ENCODE measurements at regions not wholly inside any gene's neighbourhood (a gene's known extent, or its start where the extent isn't known, plus 50 kb on each side); places are given as distances from the start of the nearest gene placed in this dataset.

DNA sequence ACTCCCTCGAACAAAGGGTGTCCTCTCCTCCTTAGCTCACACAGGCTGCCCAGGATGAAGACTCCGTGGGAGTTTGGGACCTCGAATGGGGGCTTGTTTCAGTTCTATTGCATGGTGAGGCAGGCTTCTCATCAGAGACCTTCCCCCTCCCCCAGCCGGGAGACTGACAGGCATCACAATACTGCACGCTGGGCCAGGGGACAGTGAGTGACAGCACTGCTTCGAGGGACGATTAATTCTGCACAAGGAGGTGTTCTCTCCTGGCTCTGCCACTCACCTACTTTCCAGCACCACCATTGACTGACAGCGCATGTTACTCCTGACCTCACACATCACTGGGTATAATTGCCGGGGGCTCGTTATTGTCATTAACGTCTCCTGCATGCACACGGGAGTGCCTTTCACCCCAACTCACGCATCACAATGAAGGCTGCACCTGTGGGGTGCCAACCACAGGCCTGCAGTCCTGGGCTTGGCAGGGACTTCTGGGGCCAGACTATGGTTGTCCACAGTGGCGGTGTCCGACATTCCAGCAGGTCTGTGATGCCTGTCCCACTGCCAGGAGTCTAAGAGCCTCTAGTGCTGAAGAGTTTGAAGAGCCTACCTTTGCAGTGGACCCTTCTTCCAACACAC is 412.2 kb upstream of the TSHZ3 start:
- ChIA-PET CTCF (no interaction called here), POLR2A (no interaction called here)
- no peaks in the 10 kb centered on the region for H3K4me1 ChIP-seq
- FAIRE-seq, result no peak
- no peak for DNase-seq (ENCODE audit: low read depth in 1 of 2, low spot score in 1 of 2)
- no peak overlapping the region for H3K4me2 ChIP-seq
- ATAC-seq, result no peak
- no peaks in the 10 kb centered on the region; the same call in 1 of the 3 replicates for H3K9me3 ChIP-seq
- TF ChIP-seq JUN (IDR thresholded peaks at IDR 0.05), result no peak
- no peak for TF ChIP-seq POLR2A (IDR thresholded peaks at IDR 0.05; ENCODE audit: low read length)
- no peak for TF ChIP-seq NFE2L2 (conservative IDR thresholded peaks at IDR 0.05; ENCODE audit: low read length)
- no peak for TF ChIP-seq USF2 (IDR thresholded peaks at IDR 0.05)
- no peak for TF ChIP-seq MYC (IDR thresholded peaks at IDR 0.05; ENCODE audit: borderline replicate concordance, low read length)
- no peak for TF ChIP-seq CTCF (IDR thresholded peaks at IDR 0.05)
- no peak for TF ChIP-seq CHD2 (IDR thresholded peaks at IDR 0.05; ENCODE audit: low read length, partially characterized antibody)
- no peak for TF ChIP-seq CBX2 (IDR thresholded peaks at IDR 0.05; ENCODE audit: borderline replicate concordance, low read depth)
- TF ChIP-seq PHF8 (IDR thresholded peaks at IDR 0.05; ENCODE audit: borderline replicate concordance, low read depth), result no peak
- TF ChIP-seq MAFK (IDR thresholded peaks at IDR 0.05; ENCODE audit: partially characterized antibody), result no peak
- TF ChIP-seq RAD21 (conservative IDR thresholded peaks at IDR 0.05 in 1 of 2, IDR thresholded peaks at IDR 0.05 in 1 of 2), result no peak
- TF ChIP-seq, protein P1, sequence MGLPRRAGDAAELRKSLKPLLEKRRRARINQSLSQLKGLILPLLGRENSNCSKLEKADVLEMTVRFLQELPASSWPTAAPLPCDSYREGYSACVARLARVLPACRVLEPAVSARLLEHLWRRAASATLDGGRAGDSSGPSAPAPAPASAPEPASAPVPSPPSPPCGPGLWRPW (IDR thresholded peaks at IDR 0.05), result no peak
- no peak for TF ChIP-seq JUNB (IDR thresholded peaks at IDR 0.05)
- no peak for TF ChIP-seq TFCP2L1 (CRISPR knock-in tag; IDR thresholded peaks at IDR 0.05)
- TF ChIP-seq HOXB13 (CRISPR knock-in tag; IDR thresholded peaks at IDR 0.05; ENCODE audit: low read depth), result no peak
- no peak for TF ChIP-seq RARB (CRISPR knock-in tag; IDR thresholded peaks at IDR 0.05)
- H3K27ac ChIP-seq, result no peak overlapping the region
- no peak overlapping the region for H3K4me3 ChIP-seq
- WGBS (ENCODE audit: missing lambda C conversion rate), result 24% methylated on average over 15 of the region's 15 CpGs

GRCh38 chr19:31770223-31770622 is 421.0 kb upstream of the TSHZ3 start:
- no peak for FAIRE-seq
- 28% methylated on average over 4 of the region's 4 CpGs for WGBS (ENCODE audit: missing lambda C conversion rate)
- TF ChIP-seq CEBPB (IDR thresholded peaks at IDR 0.05), result peak; percentile 73 to 87; a peak in 3 of 4 replicates
- no peak for TF ChIP-seq ELK1 (IDR thresholded peaks at IDR 0.05; ENCODE audit: low read depth, low read length)

GRCh38 chr19:31772915-31773314 is 423.7 kb upstream of the TSHZ3 start:
- Histone ChIP-seq H3K4me3 (no peak overlapping the region), H3K4me2 (no peak overlapping the region), H3K4me1 (no peaks in the 10 kb centered on the region), H3K9me3 (no peaks in the 10 kb centered on the region), H3K27ac (no peak overlapping the region)
- TF ChIP-seq CHD4 (IDR thresholded peaks at IDR 0.05; ENCODE audit: borderline replicate concordance) (no peak), NR3C1 (IDR thresholded peaks at IDR 0.05) (no peak), BHLHE40 (IDR thresholded peaks at IDR 0.05; ENCODE audit: low read depth, low read length) (no peak), GATA3 (IDR thresholded peaks at IDR 0.05; ENCODE audit: borderline replicate concordance) (no peak), MYC (IDR thresholded peaks at IDR 0.05; ENCODE audit: borderline replicate concordance, low read length) (no peak), BCL3 (IDR thresholded peaks at IDR 0.05) (no peak), FOSB (CRISPR knock-in tag; IDR thresholded peaks at IDR 0.05) (no peak)
- ChIA-PET CTCF (no interaction called here), POLR2A (no interaction called here)
- ATAC-seq (no peak), DNase-seq (ENCODE audit: low read depth in 1 of 2, low spot score in 1 of 2) (no peak), FAIRE-seq (peak; percentile 46)
- WGBS (ENCODE audit: missing lambda C conversion rate), result 10% methylated on average over 5 of the region's 5 CpGs

More at GRCh38 chr19:31770223-31770622, 421.0 kb upstream of the TSHZ3 start:
- POLR2A ChIA-PET, result no interaction called here
- no peak overlapping the region for H3K4me3 ChIP-seq
- no peaks in the 10 kb centered on the region for H3K4me1 ChIP-seq
- H3K4me2 ChIP-seq, result no peak overlapping the region
- ATAC-seq, result no peak
- CTCF ChIA-PET, result interaction anchor here (0.6 kb wide), 1 partner anchor 695 kb away, joined by 3 read pairs; no protein-coding TSS in a partner anchor
- H3K27ac ChIP-seq, result no peak overlapping the region
- DNase-seq (ENCODE audit: low read depth in 1 of 2, low spot score in 1 of 2), result no peak
- no peaks in the 10 kb centered on the region; the same call in 2 of the 3 replicates for H3K9me3 ChIP-seq

Data from A549 (cell line).